H1 (cell line): ENCODE measurements at regions not wholly inside any gene's neighbourhood (a gene's known extent, or its start where the extent isn't known, plus 50 kb on each side); places are given as distances from the start of the nearest gene placed in this dataset.

Experiments
- CTCF ChIA-PET: fragments of 300-600 bp; sonication (Branson Sonifier 250); formaldehyde crosslinking; loops from one replicate; lab custom pipeline; 2021; ENCODE audit not compliant: partially characterized antibody; lab: Charles Lee
- POLR2A ChIA-PET: fragments of 300-600 bp; sonication (Branson Sonifier 250); formaldehyde crosslinking; loops from one replicate; lab custom pipeline; 2021; ENCODE audit warnings: inconsistent platforms; ENCODE audit not compliant: partially characterized antibody; lab: Charles Lee
- DNase-seq, 2 experiments: peaks; one replicate each; pipeline versions ENCODE4 v3.0.0 to v3.0.0-alpha.2; 2010 to 2022; ENCODE audit warnings: low spot score in 2 of 2, low read depth in 1 of 2, mixed read lengths in 1 of 2
- FAIRE-seq: peaks from 2 replicates; lab custom pipeline; 2011; peaks lifted over from hg19 to GRCh38; lab: Jason Lieb, UNC
- H2AFZ ChIP-seq: 2 replicates; pipeline ENCODE4 v1.8.1; 2012; ENCODE audit warnings: low read length, inconsistent platforms
- H2AK5ac ChIP-seq: 2 replicates; pipeline ENCODE4 v1.6.1; 2013; ENCODE audit warnings: low read depth, low read length
- H2BK120ac ChIP-seq: replicated peaks from 2 replicates; pipeline ENCODE3; 2013; ENCODE audit warnings: low read depth, low read length, inconsistent platforms
- H2BK12ac ChIP-seq: 2 replicates; pipeline ENCODE4 v1.6.1; 2013; ENCODE audit warnings: low read depth, low read length
- H2BK15ac ChIP-seq: 2 replicates; pipeline ENCODE4 v1.6.1; 2013; ENCODE audit warnings: low read length
- H2BK20ac ChIP-seq: 2 replicates; pipeline ENCODE4 v1.6.1; 2013; ENCODE audit warnings: low read length
- H2BK5ac ChIP-seq: 2 replicates; pipeline ENCODE4 v1.6.1; 2013; ENCODE audit warnings: low read depth, low read length
- H3K14ac ChIP-seq: 2 replicates; pipeline ENCODE4 v1.6.1; 2013; ENCODE audit warnings: inconsistent platforms; ENCODE audit not compliant: insufficient read length
- H3K18ac ChIP-seq: 2 replicates; pipeline ENCODE4 v1.6.1; 2013; ENCODE audit warnings: low read length; ENCODE audit errors: extremely low read depth
- H3K23ac ChIP-seq: 2 replicates; pipeline ENCODE4 v1.6.1; 2013; ENCODE audit warnings: inconsistent platforms; ENCODE audit not compliant: insufficient read length
- H3K23me2 ChIP-seq: 2 replicates; pipeline ENCODE4 v1.6.1; 2013; ENCODE audit warnings: low read depth, low read length
- H3K27ac ChIP-seq: 2 replicates; pipeline ENCODE4 v1.6.1; 2011; ENCODE audit warnings: low read depth, low read length, inconsistent platforms
- H3K27me3 ChIP-seq, 4 experiments: replicated peaks in 1 of 4; 1 replicate in 1 of 4; 2 replicates in 3 of 4; pipeline versions ENCODE4 v1.6.1 to v1.8.1; 2011 to 2013; ENCODE audit warnings: low read length in 3 of 4, mild to moderate bottlenecking in 3 of 4, inconsistent platforms in 2 of 4, mixed read lengths in 2 of 4, moderate library complexity in 1 of 4; ENCODE audit not compliant: control insufficient read depth in 3 of 4, insufficient read depth in 3 of 4; ENCODE audit errors: extremely low read depth in 1 of 4
- H3K36me3 ChIP-seq, 4 experiments: 2 replicates each; pipeline versions ENCODE4 v1.6.1 to v1.8.1; 2011 to 2013; ENCODE audit warnings: mild to moderate bottlenecking in 4 of 4, low read length in 3 of 4, moderate library complexity in 2 of 4, control low read depth in 1 of 4, inconsistent platforms in 1 of 4; ENCODE audit not compliant: insufficient read depth in 4 of 4, control insufficient read depth in 2 of 4
- H3K4ac ChIP-seq: replicated peaks from 2 replicates; pipeline ENCODE3; 2013; ENCODE audit warnings: low read length, low read depth, mixed read lengths, inconsistent platforms; ENCODE audit not compliant: insufficient read length
- H3K4me1 ChIP-seq, 4 experiments: replicated peaks in 1 of 4; 1 replicate in 1 of 4; 2 replicates in 3 of 4; pipeline versions ENCODE4 v1.6.1 to v1.8.1; 2011 to 2013; ENCODE audit warnings: low read length in 3 of 4, inconsistent platforms in 2 of 4, mixed read lengths in 1 of 4; ENCODE audit not compliant: insufficient read depth in 4 of 4, control insufficient read depth in 3 of 4
- H3K4me2 ChIP-seq, 2 experiments: 2 replicates each; pipeline versions ENCODE4 v1.6.1 to v1.8.1; 2011 to 2013; ENCODE audit warnings: low read depth in 2 of 2, low read length in 2 of 2, control low read depth in 1 of 2, inconsistent platforms in 1 of 2, mild to moderate bottlenecking in 1 of 2; ENCODE audit not compliant: insufficient read depth in 1 of 2
- H3K4me3 ChIP-seq, 4 experiments: fragments of 200-600, 300-600 bp in 1 of 4; sonication (generic), shearing (Covaris generic), sonication (Bioruptor Twin) in 1 of 4; 2 replicates each; pipeline versions ENCODE4 v1.5.1 to v1.8.1; 2011 to 2016; ENCODE audit warnings: low read length in 4 of 4, low read depth in 3 of 4, control low read depth in 2 of 4, inconsistent platforms in 2 of 4, mild to moderate bottlenecking in 2 of 4, mixed read lengths in 1 of 4, moderate library complexity in 1 of 4; ENCODE audit not compliant: insufficient read depth in 2 of 4; ENCODE audit errors: extremely low read depth in 1 of 4
- H3K56ac ChIP-seq: replicated peaks from 2 replicates; pipeline ENCODE3; 2013; ENCODE audit warnings: low read depth, mild to moderate bottlenecking, mixed read lengths, low read length, inconsistent platforms; ENCODE audit not compliant: insufficient read length
- H3K79me1 ChIP-seq: 2 replicates; pipeline ENCODE4 v1.6.1; 2013; ENCODE audit warnings: low read depth, low read length, control low read depth
- H3K79me2 ChIP-seq, 2 experiments: 2 replicates each; pipeline versions ENCODE4 v1.6.1 to v1.8.1; 2012 to 2013; ENCODE audit warnings: low read length in 2 of 2, mild to moderate bottlenecking in 2 of 2, inconsistent platforms in 1 of 2; ENCODE audit not compliant: insufficient read depth in 2 of 2, control insufficient read depth in 1 of 2
- H3K9ac ChIP-seq, 4 experiments: replicated peaks in 1 of 4; 1 replicate in 1 of 4; 2 replicates in 3 of 4; pipeline versions ENCODE4 v1.6.1 to v1.8.1; 2011 to 2013; ENCODE audit warnings: low read depth in 3 of 4, low read length in 3 of 4, control low read depth in 2 of 4, mild to moderate bottlenecking in 2 of 4, moderate library complexity in 2 of 4, inconsistent platforms in 1 of 4; ENCODE audit errors: extremely low read depth in 1 of 4
- H3K9me3 ChIP-seq, 2 experiments: 2 replicates each; pipeline versions ENCODE4 v1.6.1 to v1.8.1; 2012 to 2013; ENCODE audit warnings: mild to moderate bottlenecking in 2 of 2, moderate library complexity in 2 of 2, control low read depth in 1 of 2, inconsistent platforms in 1 of 2, low read depth in 1 of 2, low read length in 1 of 2, mixed read lengths in 1 of 2; ENCODE audit not compliant: insufficient read depth in 2 of 2
- H4K20me1 ChIP-seq, 2 experiments: replicated peaks in 1 of 2; 2 replicates each; pipeline versions ENCODE3 to v1.8.1; 2011 to 2013; ENCODE audit warnings: inconsistent platforms in 2 of 2, low read length in 2 of 2, mild to moderate bottlenecking in 1 of 2; ENCODE audit not compliant: insufficient read depth in 2 of 2, control insufficient read depth in 1 of 2
- H4K5ac ChIP-seq: 2 replicates; pipeline ENCODE4 v1.6.1; 2013; ENCODE audit warnings: low read length, low read depth, mixed read lengths, inconsistent platforms; ENCODE audit not compliant: insufficient read length
- H4K8ac ChIP-seq: 2 replicates; pipeline ENCODE4 v1.8.0; 2013; ENCODE audit warnings: mild to moderate bottlenecking, moderate library complexity, low read length, inconsistent platforms; ENCODE audit not compliant: insufficient read depth; ENCODE audit errors: extremely low read depth
- H4K91ac ChIP-seq: replicated peaks from 2 replicates; pipeline ENCODE3; 2013; ENCODE audit warnings: low read length, mixed read lengths, inconsistent platforms; ENCODE audit not compliant: insufficient read length
- BCL11A ChIP-seq, 2 experiments: IDR thresholded peaks; one replicate each; pipeline ENCODE4 v1.6.1; 2011; ENCODE audit warnings: low read depth in 2 of 2, low read length in 2 of 2, mild to moderate bottlenecking in 2 of 2
- CEBPB ChIP-seq: IDR thresholded peaks from 2 replicates; pipeline ENCODE4 v1.6.1; 2012; ENCODE audit warnings: low read depth, low read length
- CTCF ChIP-seq, 3 experiments: IDR thresholded peaks; 1 replicate in 2 of 3; 2 replicates in 1 of 3; pipeline versions ENCODE4 v1.5.1 to v1.6.1; 2011; ENCODE audit warnings: low read length in 3 of 3, mild to moderate bottlenecking in 3 of 3, inconsistent platforms in 2 of 3, low read depth in 1 of 3, moderate library complexity in 1 of 3; ENCODE audit not compliant: insufficient read depth in 1 of 3; ENCODE audit errors: control extremely low read depth in 1 of 3
- E2F6 ChIP-seq: IDR thresholded peaks from 2 replicates; pipeline ENCODE4 v1.6.1; 2012; ENCODE audit warnings: inconsistent platforms
- EGR1 ChIP-seq: IDR thresholded peaks from 2 replicates; pipeline ENCODE4 v1.6.1; 2011; ENCODE audit warnings: low read depth, low read length, borderline replicate concordance
- EP300 ChIP-seq, 2 experiments: IDR thresholded peaks; 1 replicate in 1 of 2; 2 replicates in 1 of 2; pipeline ENCODE4 v1.6.1; 2011 to 2012; ENCODE audit warnings: low read depth in 2 of 2, low read length in 2 of 2, mild to moderate bottlenecking in 2 of 2, borderline replicate concordance in 1 of 2, inconsistent platforms in 1 of 2, moderate library complexity in 1 of 2
- HDAC6 ChIP-seq: IDR thresholded peaks from one replicate; pipeline ENCODE4 v1.7.1; 2012; ENCODE audit warnings: low read depth, mild to moderate bottlenecking, inconsistent platforms, low read length, moderate library complexity
- JUN ChIP-seq: IDR thresholded peaks from 2 replicates; pipeline ENCODE4 v1.6.1; 2011; ENCODE audit warnings: low read depth, mild to moderate bottlenecking, improper control_type of control experiment, low read length
- NRF1 ChIP-seq: IDR thresholded peaks from 2 replicates; pipeline ENCODE4 v1.6.1; 2011; ENCODE audit warnings: mild to moderate bottlenecking, low read depth, low read length, improper control_type of control experiment
- RNF2 ChIP-seq: fragments of 200-900, 300-1000 bp; sonication (generic); IDR thresholded peaks from 2 replicates; pipeline ENCODE4 v1.7.1; 2016; ENCODE audit warnings: borderline replicate concordance, low read depth, mild to moderate bottlenecking, antibody characterized with exemption, low read length; ENCODE audit not compliant: poor library complexity, severe bottlenecking; ENCODE audit errors: missing control alignments
- SP2 ChIP-seq: IDR thresholded peaks from 2 replicates; pipeline ENCODE4 v1.6.1; 2012; ENCODE audit warnings: mild to moderate bottlenecking, low read length, inconsistent platforms
- WGBS, 2 experiments: shearing (Covaris generic) in 1 of 2; methylation state at CpG; one replicate each; pipeline versions ENCODE4 v1.1.6 to v1.1.7; 2013 to 2015; ENCODE audit warnings: low lambda C conversion rate in 2 of 2, mixed read lengths in 2 of 2, inconsistent platforms in 1 of 2, low coverage in 1 of 2, missing lambda C conversion rate in 1 of 2; ENCODE audit not compliant: insufficient replicate concordance in 2 of 2, insufficient coverage in 1 of 2, insufficient read length in 1 of 2; ENCODE audit errors: extremely low coverage in 1 of 2, missing lambda C conversion rate in 1 of 2; 5-methylcytosine and 5-hydroxymethylcytosine counted together

DNA sequence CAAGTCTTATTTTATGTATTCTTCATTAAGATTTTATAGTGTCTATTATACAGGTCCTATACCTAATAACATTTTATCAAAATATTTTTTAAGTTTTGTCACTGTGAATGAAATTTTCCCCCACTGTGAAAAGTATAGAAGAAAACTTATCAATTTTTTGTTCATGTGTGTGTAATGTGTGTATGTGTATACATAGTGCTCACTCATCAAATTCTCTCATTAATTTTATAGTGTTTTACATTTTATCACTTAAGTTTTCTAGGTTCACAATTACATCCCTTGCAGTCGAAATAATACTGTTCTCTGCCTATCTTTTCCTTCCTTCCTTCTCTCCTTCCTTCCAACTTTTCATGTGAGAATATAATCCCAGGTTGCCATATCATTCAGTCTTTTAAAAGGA is 93.2 kb upstream of the FBXO11 start:
- H3K4me1 ChIP-seq: no peaks in the 10 kb centered on the region
- no peak overlapping the region for H2BK5ac ChIP-seq
- 90% methylated on average over 1 of the region's 1 CpG; no CpG with 5 or more reads in 1 of the 2 experiments for WGBS, 2 experiments
- H3K79me1 ChIP-seq: no peaks in the 10 kb centered on the region
- no peak overlapping the region for H2BK120ac ChIP-seq
- no peak overlapping the region for H2BK20ac ChIP-seq
- no peaks in the 10 kb centered on the region for H3K9me3 ChIP-seq
- H3K4me3 ChIP-seq: no peak overlapping the region
- no peak overlapping the region for H3K4ac ChIP-seq
- FAIRE-seq: no peak
- no peak overlapping the region for H3K4me2 ChIP-seq
- no peaks in the 10 kb centered on the region for H4K20me1 ChIP-seq
- no peak overlapping the region for H3K14ac ChIP-seq
- ChIA-PET CTCF (no interaction called here), POLR2A (no interaction called here)
- H2BK12ac ChIP-seq: no peak overlapping the region
- no peak overlapping the region for H2AK5ac ChIP-seq
- H3K27ac ChIP-seq: no peak overlapping the region
- no peaks in the 10 kb centered on the region for H3K79me2 ChIP-seq
- no peak overlapping the region for H4K5ac ChIP-seq
- no peak overlapping the region for H3K18ac ChIP-seq
- no peak overlapping the region for H2BK15ac ChIP-seq
- no peak overlapping the region for H4K91ac ChIP-seq
- no peaks in the 10 kb centered on the region for H3K36me3 ChIP-seq
- H3K23ac ChIP-seq: no peak overlapping the region
- H3K56ac ChIP-seq: no peak overlapping the region
- H2AFZ ChIP-seq: no peak overlapping the region
- H4K8ac ChIP-seq: no peak overlapping the region
- H3K23me2 ChIP-seq: no peaks in the 10 kb centered on the region
- no peak overlapping the region for H3K9ac ChIP-seq
- DNase-seq: no peak
- H3K27me3 ChIP-seq: no peaks in the 10 kb centered on the region
- no peak for TF ChIP-seq JUN
- no peak for TF ChIP-seq SP2
- TF ChIP-seq BCL11A (IDR thresholded peaks at IDR 0.05; ENCODE audit: low read depth in 2 of 2, low read length in 2 of 2): no peak
- no peak for TF ChIP-seq EGR1
- no peak for TF ChIP-seq RNF2
- TF ChIP-seq EP300 (IDR thresholded peaks at IDR 0.05; ENCODE audit: borderline replicate concordance in 1 of 2, low read depth in 2 of 2, low read length in 2 of 2): no peak
- no peak for TF ChIP-seq NRF1
- TF ChIP-seq CEBPB: no peak
- TF ChIP-seq HDAC6: no peak
- TF ChIP-seq E2F6: no peak
- no peak for TF ChIP-seq CTCF (IDR thresholded peaks at IDR 0.05; ENCODE audit: control extremely low read depth in 1 of 3, insufficient read depth in 1 of 3, low read depth in 1 of 3, low read length in 3 of 3)
